Esophagus muscularis mucosa (tissue), 4 donors: ENCODE measurements at regions not wholly inside any gene's neighbourhood (a gene's known extent, or its start where the extent isn't known, plus 50 kb on each side); places are given as distances from the start of the nearest gene placed in this dataset.

Source experiments
- CTCF ChIP-seq, 3 experiments: fragments of 200-600 bp in 2 of 3; fragments of 450-650 bp in 1 of 3; sonication (generic) in 2 of 3; IDR thresholded peaks; one replicate each; pipeline ENCODE4 v1.5.1; 2017 to 2019; ENCODE audit warnings: antibody characterized with exemption in 3 of 3, mild to moderate bottlenecking in 2 of 3, moderate library complexity in 1 of 3
- EP300 ChIP-seq: sonication (generic); formaldehyde crosslinking; IDR thresholded peaks from one replicate; pipeline ENCODE4 v1.6.1; 2017; ENCODE audit warnings: antibody characterized with exemption
- POLR2AphosphoS5 ChIP-seq, 2 donors: sonication (generic); formaldehyde crosslinking; IDR thresholded peaks; one replicate each; pipeline ENCODE4 v1.6.1; 2017; ENCODE audit warnings: antibody characterized with exemption in 2 of 2

DNA sequence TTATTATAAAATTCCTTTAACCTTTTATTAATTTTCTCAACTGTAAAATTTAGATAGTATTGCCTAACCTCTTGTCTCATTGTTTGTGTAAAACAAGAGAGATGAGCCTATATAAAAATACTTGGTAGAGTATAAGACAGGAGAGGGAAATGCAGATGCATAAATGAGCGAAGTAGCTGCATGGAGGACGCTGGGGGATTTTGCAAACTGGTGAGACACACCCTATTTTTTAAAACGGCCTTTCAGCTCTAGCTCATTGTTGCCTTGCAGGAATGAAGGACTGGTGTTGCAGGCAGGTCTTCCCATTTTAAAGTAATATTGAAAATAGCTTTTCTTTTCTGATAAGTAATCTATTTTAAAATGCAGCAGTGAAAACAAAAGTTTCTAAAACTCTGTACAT is 435.3 kb upstream of the HNRNPA3 start:
- no peak for TF ChIP-seq POLR2AphosphoS5 (IDR thresholded peaks at IDR 0.05)
- TF ChIP-seq CTCF (IDR thresholded peaks at IDR 0.05) = no peak
- TF ChIP-seq EP300 = no peak
